IPS-18a (cell line): ENCODE measurements at regions not wholly inside any gene's neighbourhood (a gene's known extent, or its start where the extent isn't known, plus 50 kb on each side); places are given as distances from the start of the nearest gene placed in this dataset.
A peak's percentile ranks its signal among the peaks of the same experiment; 100 is the strongest.

Experiments
- H3K27ac ChIP-seq: one replicate; pipeline ENCODE4 v1.5.1; 2013; ENCODE audit warnings: low read length
- H3K27me3 ChIP-seq: one replicate; pipeline ENCODE4 v1.6.1; 2013; ENCODE audit warnings: mild to moderate bottlenecking, low read length; ENCODE audit not compliant: control insufficient read depth, insufficient read depth
- H3K36me3 ChIP-seq: one replicate; pipeline ENCODE4 v1.6.1; 2013; ENCODE audit warnings: low read depth, low read length; ENCODE audit not compliant: control insufficient read depth
- H3K4me1 ChIP-seq: one replicate; pipeline ENCODE4 v1.6.1; 2013; ENCODE audit warnings: low read depth, low read length; ENCODE audit not compliant: control insufficient read depth
- H3K4me3 ChIP-seq: one replicate; pipeline ENCODE4 v1.5.1; 2013; ENCODE audit warnings: low read length
- H3K9ac ChIP-seq: one replicate; pipeline ENCODE4 v1.6.1; 2013; ENCODE audit warnings: mild to moderate bottlenecking, low read length, moderate library complexity
- H3K9me3 ChIP-seq: one replicate; pipeline ENCODE4 v1.6.1; 2013; ENCODE audit warnings: low read depth, low read length; ENCODE audit not compliant: control insufficient read depth

- Histone ChIP-seq H3K4me3 (no peak overlapping the region), H3K27ac (no peak overlapping the region), H3K9me3 (no peaks in the 10 kb centered on the region), H3K27me3 (no peaks in the 10 kb centered on the region), H3K9ac (no peak overlapping the region), H3K36me3 (no peaks in the 10 kb centered on the region), H3K4me1 (peaks cover 17% of the 10 kb centered on the region)
These were observed 296.6 kb downstream of the MAF start for GRCh38 chr16:79303959-79304387.

GRCh38 chr16:79303206-79303605 lies 297.3 kb downstream of the MAF start:
- Histone ChIP-seq H3K4me1 (peaks cover 25% of the 10 kb centered on the region), H3K36me3 (no peaks in the 10 kb centered on the region), H3K27me3 (no peaks in the 10 kb centered on the region), H3K9ac (no peak overlapping the region), H3K9me3 (no peaks in the 10 kb centered on the region), H3K4me3 (no peak overlapping the region), H3K27ac (no peak overlapping the region)

GRCh38 chr16:79302731-79303130 lies 297.8 kb downstream of the MAF start:
- Histone ChIP-seq H3K4me3 (no peak overlapping the region), H3K9me3 (no peaks in the 10 kb centered on the region), H3K36me3 (no peaks in the 10 kb centered on the region), H3K4me1 (peaks cover 30% of the 10 kb centered on the region), H3K27ac (no peak overlapping the region), H3K9ac (no peak overlapping the region), H3K27me3 (no peaks in the 10 kb centered on the region)

- H3K36me3 ChIP-seq: no peaks in the 10 kb centered on the region
- H3K4me3 ChIP-seq: peak overlapping the region; percentile 12
- peaks cover 37% of the 10 kb centered on the region for H3K4me1 ChIP-seq
- peak overlapping the region; percentile 54 for H3K27ac ChIP-seq
- no peaks in the 10 kb centered on the region for H3K9me3 ChIP-seq
- H3K9ac ChIP-seq: no peak overlapping the region
- H3K27me3 ChIP-seq: no peaks in the 10 kb centered on the region
These were observed 299.5 kb downstream of the MAF start for GRCh38 chr16:79301051-79301450.

- H3K4me1 ChIP-seq: peaks cover 41% of the 10 kb centered on the region
- H3K36me3 ChIP-seq: no peaks in the 10 kb centered on the region
- peak overlapping the region; percentile 44 for H3K9ac ChIP-seq
- H3K27ac ChIP-seq: peak overlapping the region; percentile 91
- H3K4me3 ChIP-seq: peak overlapping the region; percentile 18
- peaks cover 3% of the 10 kb centered on the region for H3K27me3 ChIP-seq
- no peaks in the 10 kb centered on the region for H3K9me3 ChIP-seq
These were observed 301.4 kb downstream of the MAF start for GRCh38 chr16:79298894-79299799.

- Histone ChIP-seq H3K27me3 (peaks cover 3% of the 10 kb centered on the region), H3K4me3 (peak overlapping the region; percentile 18), H3K27ac (peak overlapping the region; percentile 91)
These were observed 302.1 kb downstream of the MAF start for GRCh38 chr16:79298476-79298875.

GRCh38 chr16:79297805-79298204 lies 302.7 kb downstream of the MAF start:
- Histone ChIP-seq H3K36me3 (no peaks in the 10 kb centered on the region), H3K4me3 (no peak overlapping the region), H3K4me1 (peaks cover 41% of the 10 kb centered on the region), H3K9ac (no peak overlapping the region), H3K9me3 (no peaks in the 10 kb centered on the region), H3K27ac (no peak overlapping the region), H3K27me3 (peaks cover 3% of the 10 kb centered on the region)

More at GRCh38 chr16:79298476-79298875, 302.1 kb downstream of the MAF start:
- H3K9me3 ChIP-seq: no peaks in the 10 kb centered on the region
- H3K4me1 ChIP-seq: peaks cover 41% of the 10 kb centered on the region
- H3K9ac ChIP-seq: peak overlapping the region; percentile 44
- no peaks in the 10 kb centered on the region for H3K36me3 ChIP-seq

- no peaks in the 10 kb centered on the region for H3K9me3 ChIP-seq
- no peaks in the 10 kb centered on the region for H3K36me3 ChIP-seq
- peaks cover 3% of the 10 kb centered on the region for H3K27me3 ChIP-seq
- no peak overlapping the region for H3K9ac ChIP-seq
- no peak overlapping the region for H3K4me3 ChIP-seq
- H3K27ac ChIP-seq: no peak overlapping the region
- peaks cover 41% of the 10 kb centered on the region for H3K4me1 ChIP-seq
These were observed 303.2 kb downstream of the MAF start for GRCh38 chr16:79297296-79297695.

- Histone ChIP-seq H3K9me3 (no peaks in the 10 kb centered on the region), H3K9ac (no peak overlapping the region), H3K4me3 (no peak overlapping the region), H3K27me3 (peaks cover 3% of the 10 kb centered on the region), H3K36me3 (no peaks in the 10 kb centered on the region), H3K27ac (no peak overlapping the region), H3K4me1 (peaks cover 38% of the 10 kb centered on the region)
These were observed 304.0 kb downstream of the MAF start for GRCh38 chr16:79296491-79296890.

- Histone ChIP-seq H3K27ac (no peak overlapping the region), H3K9ac (no peak overlapping the region)
These were observed 304.8 kb downstream of the MAF start for GRCh38 chr16:79295746-79296145.

GRCh38 chr16:79295162-79295561 lies 305.4 kb downstream of the MAF start:
- H3K27me3 ChIP-seq: peaks cover 3% of the 10 kb centered on the region
- peaks cover 32% of the 10 kb centered on the region for H3K4me1 ChIP-seq
- no peaks in the 10 kb centered on the region for H3K9me3 ChIP-seq
- H3K4me3 ChIP-seq: no peak overlapping the region
- H3K9ac ChIP-seq: no peak overlapping the region
- H3K27ac ChIP-seq: no peak overlapping the region
- no peaks in the 10 kb centered on the region for H3K36me3 ChIP-seq

More at GRCh38 chr16:79295746-79296145, 304.8 kb downstream of the MAF start:
- Histone ChIP-seq H3K27me3 (peaks cover 3% of the 10 kb centered on the region), H3K4me1 (peaks cover 33% of the 10 kb centered on the region), H3K4me3 (no peak overlapping the region), H3K36me3 (no peaks in the 10 kb centered on the region), H3K9me3 (no peaks in the 10 kb centered on the region)

GRCh38 chr16:79294568-79294967 lies 306.0 kb downstream of the MAF start:
- Histone ChIP-seq H3K27me3 (peaks cover 3% of the 10 kb centered on the region), H3K9ac (no peak overlapping the region), H3K4me3 (no peak overlapping the region), H3K9me3 (no peaks in the 10 kb centered on the region), H3K4me1 (peaks cover 27% of the 10 kb centered on the region), H3K27ac (no peak overlapping the region), H3K36me3 (no peaks in the 10 kb centered on the region)
